MCF 10A (cell line): ENCODE measurements at regions not wholly inside any gene's neighbourhood (a gene's known extent, or its start where the extent isn't known, plus 50 kb on each side); places are given as distances from the start of the nearest gene placed in this dataset.

Experiments
- BruUV-seq: library from RNA; stranded (reverse); fragments of 400-500 nt; replicated peaks from 2 replicates; lab custom pipeline; 2021; lab: Mats Ljungman, UMichigan
- CTCF ChIA-PET: fragments of 300-600 bp; sonication (Branson Sonifier 250); formaldehyde crosslinking; extraction: SDS; loops from one replicate; lab custom pipeline; 2021; ENCODE audit warnings: antibody characterized with exemption, inconsistent platforms; lab: Yijun Ruan, JAX
- POLR2A ChIA-PET: fragments of 300-600, 350-650 bp; sonication (Branson Sonifier 250); formaldehyde crosslinking; extraction: SDS; loops from one replicate; lab custom pipeline; 2020; ENCODE audit warnings: antibody characterized with exemption, inconsistent platforms; lab: Yijun Ruan, JAX
- DNase-seq: peaks from one replicate; pipeline ENCODE4 v3.0.0-alpha.2; 2018; ENCODE audit not compliant: unreplicated experiment
- H3K27ac Mint-ChIP-seq: one replicate; pipeline ENCODE4 v1.8.0; 2022; ENCODE audit warnings: mild to moderate bottlenecking, low read depth, mixed read lengths; ENCODE audit not compliant: unreplicated experiment
- H3K27me3 Mint-ChIP-seq: one replicate; pipeline ENCODE4 v1.8.0; 2022; ENCODE audit warnings: mixed read lengths; ENCODE audit not compliant: insufficient read depth, unreplicated experiment
- H3K36me3 Mint-ChIP-seq: one replicate; pipeline ENCODE4 v1.8.0; 2022; ENCODE audit warnings: mild to moderate bottlenecking, moderate library complexity, mixed read lengths; ENCODE audit not compliant: insufficient read depth, unreplicated experiment
- H3K4me1 Mint-ChIP-seq: one replicate; pipeline ENCODE4 v1.8.0; 2022; ENCODE audit warnings: mixed read lengths; ENCODE audit not compliant: insufficient read depth, unreplicated experiment
- H3K4me3 Mint-ChIP-seq: one replicate; pipeline ENCODE4 v1.8.0; 2022; ENCODE audit warnings: mild to moderate bottlenecking, moderate library complexity, mixed read lengths; ENCODE audit not compliant: unreplicated experiment
- H3K9me3 Mint-ChIP-seq: one replicate; pipeline ENCODE4 v1.8.0; 2022; ENCODE audit warnings: mixed read lengths; ENCODE audit not compliant: unreplicated experiment
- intact Hi-C: fragments of 100-400 bp; cut with micrococcal nuclease; formaldehyde crosslinking; loops from 2 replicates; pipeline ENCODE4 v1.14.1; 2022
- TF ChIP-seq, protein P1 (sequence below): fragments of 200-600 bp; IDR thresholded peaks from one replicate; pipeline ENCODE4 v1.8.0; 2022; ENCODE audit warnings: antibody characterized with exemption, mild to moderate bottlenecking; ENCODE audit not compliant: unreplicated experiment

DNA sequence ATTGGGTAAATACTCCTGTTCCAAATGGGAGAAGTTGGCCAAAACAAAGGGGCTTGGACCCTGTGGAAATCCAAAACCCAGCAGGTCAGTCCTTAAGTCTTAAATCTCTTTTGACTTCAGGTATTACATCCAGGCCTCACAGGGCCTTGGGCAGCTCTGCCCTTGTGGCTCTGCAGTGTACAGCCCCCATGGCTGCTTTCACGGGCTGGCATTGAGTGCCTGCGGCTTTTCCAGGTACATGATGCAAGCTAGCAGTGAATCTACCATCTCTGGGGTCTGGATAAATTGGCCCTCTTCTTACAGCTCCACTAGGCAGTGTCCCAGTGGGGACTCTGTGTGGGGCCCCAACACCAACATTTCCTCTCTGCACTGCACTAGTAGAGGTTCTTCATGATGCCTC is 308.5 kb upstream of the ARRDC3 start:
- Mint-ChIP-seq H3K36me3 (no peaks in the 10 kb centered on the region), H3K9me3 (peaks cover 10% of the 10 kb centered on the region), H3K4me1 (no peaks in the 10 kb centered on the region), H3K4me3 (no peak overlapping the region), H3K27ac (no peak overlapping the region), H3K27me3 (peaks cover 9% of the 10 kb centered on the region)
- no peak for DNase-seq
- POLR2A ChIA-PET, result interaction anchor here (0.7 kb wide), 1 partner anchor 47 kb away, joined by 3 read pairs; no protein-coding TSS in a partner anchor
- CTCF ChIA-PET, result no interaction called here
- TF ChIP-seq, protein P1, sequence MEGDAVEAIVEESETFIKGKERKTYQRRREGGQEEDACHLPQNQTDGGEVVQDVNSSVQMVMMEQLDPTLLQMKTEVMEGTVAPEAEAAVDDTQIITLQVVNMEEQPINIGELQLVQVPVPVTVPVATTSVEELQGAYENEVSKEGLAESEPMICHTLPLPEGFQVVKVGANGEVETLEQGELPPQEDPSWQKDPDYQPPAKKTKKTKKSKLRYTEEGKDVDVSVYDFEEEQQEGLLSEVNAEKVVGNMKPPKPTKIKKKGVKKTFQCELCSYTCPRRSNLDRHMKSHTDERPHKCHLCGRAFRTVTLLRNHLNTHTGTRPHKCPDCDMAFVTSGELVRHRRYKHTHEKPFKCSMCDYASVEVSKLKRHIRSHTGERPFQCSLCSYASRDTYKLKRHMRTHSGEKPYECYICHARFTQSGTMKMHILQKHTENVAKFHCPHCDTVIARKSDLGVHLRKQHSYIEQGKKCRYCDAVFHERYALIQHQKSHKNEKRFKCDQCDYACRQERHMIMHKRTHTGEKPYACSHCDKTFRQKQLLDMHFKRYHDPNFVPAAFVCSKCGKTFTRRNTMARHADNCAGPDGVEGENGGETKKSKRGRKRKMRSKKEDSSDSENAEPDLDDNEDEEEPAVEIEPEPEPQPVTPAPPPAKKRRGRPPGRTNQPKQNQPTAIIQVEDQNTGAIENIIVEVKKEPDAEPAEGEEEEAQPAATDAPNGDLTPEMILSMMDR, result no peak
- BruUV-seq, result no TSS peak
- intact Hi-C loops, result no loop called here

DNA sequence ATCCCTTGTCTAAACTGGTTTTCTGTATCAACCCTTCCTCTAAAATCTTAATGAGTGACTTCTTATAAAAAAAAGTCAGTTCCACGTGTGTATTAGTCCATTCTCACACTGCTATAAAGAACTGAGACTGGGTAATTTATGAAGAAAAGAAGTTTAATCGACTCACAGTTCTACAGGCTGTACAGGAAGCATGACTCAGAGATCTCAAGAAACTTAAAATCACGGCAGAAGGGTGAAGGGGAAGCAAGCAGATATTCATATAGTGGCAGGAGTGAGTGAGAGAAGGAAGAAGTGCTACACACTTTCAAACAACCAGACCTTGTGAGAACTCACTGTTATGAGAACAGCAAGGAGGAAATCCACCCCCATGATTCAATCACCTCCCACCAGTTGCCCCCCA is 307.8 kb upstream of the ARRDC3 start:
- TF ChIP-seq, protein P1, result no peak
- ChIA-PET POLR2A (interaction anchor here (0.7 kb wide), 1 partner anchor 46 kb away, joined by 3 read pairs; no protein-coding TSS in a partner anchor), CTCF (no interaction called here)
- H3K4me3 Mint-ChIP-seq, result no peak overlapping the region
- no peaks in the 10 kb centered on the region for H3K36me3 Mint-ChIP-seq
- no peaks in the 10 kb centered on the region for H3K4me1 Mint-ChIP-seq
- peaks cover 10% of the 10 kb centered on the region for H3K9me3 Mint-ChIP-seq
- no peak overlapping the region for H3K27ac Mint-ChIP-seq
- DNase-seq, result peak; percentile 5
- intact Hi-C loops, result no loop called here
- peaks cover 15% of the 10 kb centered on the region for H3K27me3 Mint-ChIP-seq
- BruUV-seq, result no TSS peak

DNA sequence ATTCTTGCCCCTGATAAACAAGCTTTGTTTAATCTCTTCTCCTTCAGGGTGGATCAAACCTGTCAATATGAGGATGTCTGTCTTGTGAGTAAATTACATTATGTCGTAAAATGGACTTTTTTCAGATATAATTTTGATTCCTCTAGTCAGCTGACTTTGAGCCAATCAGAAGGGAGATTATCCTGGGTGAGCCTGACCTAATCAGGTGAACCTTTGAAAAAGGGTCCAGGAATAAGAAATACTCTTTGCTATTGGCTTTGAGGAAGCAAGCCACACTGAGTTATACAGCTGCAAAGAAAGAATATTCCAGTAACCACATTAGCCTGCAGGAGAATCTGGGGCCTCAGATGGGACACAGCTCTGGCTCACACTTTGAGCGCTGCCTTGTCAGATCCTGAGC is 304.3 kb upstream of the ARRDC3 start:
- CTCF ChIA-PET, result interaction anchor here (0.6 kb wide), 1 partner anchor 19 kb away, joined by 3 read pairs; no protein-coding TSS in a partner anchor
- intact Hi-C loops, result no loop called here
- Mint-ChIP-seq H3K9me3 (peaks cover 3% of the 10 kb centered on the region), H3K4me3 (no peak overlapping the region), H3K27me3 (peaks cover 43% of the 10 kb centered on the region), H3K36me3 (no peaks in the 10 kb centered on the region), H3K4me1 (no peaks in the 10 kb centered on the region), H3K27ac (no peak overlapping the region)
- POLR2A ChIA-PET, result no interaction called here
- DNase-seq, result no peak
- TF ChIP-seq, protein P1, result no peak
- BruUV-seq, result no TSS peak

DNA sequence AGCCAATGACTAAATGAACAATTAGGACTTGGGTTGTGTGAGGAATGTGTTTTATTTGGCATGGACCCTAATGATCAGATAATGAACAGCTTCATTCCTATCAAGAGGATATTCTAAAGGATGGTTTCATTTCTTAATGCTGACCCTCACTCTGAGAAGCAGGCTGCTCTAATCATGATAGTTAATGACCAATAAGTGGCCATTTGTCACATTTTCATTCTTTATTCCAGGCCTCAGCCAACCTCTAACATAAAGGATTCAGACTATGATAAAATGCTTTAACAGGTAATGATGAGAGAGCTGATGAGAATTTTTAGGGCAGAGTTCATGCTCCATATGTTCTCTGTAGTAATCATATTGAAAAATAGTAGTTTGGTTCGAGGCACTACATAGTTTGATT is 301.5 kb upstream of the ARRDC3 start:
- Mint-ChIP-seq H3K4me1 (no peaks in the 10 kb centered on the region), H3K36me3 (no peaks in the 10 kb centered on the region), H3K9me3 (no peaks in the 10 kb centered on the region), H3K27me3 (peaks cover 53% of the 10 kb centered on the region), H3K4me3 (no peak overlapping the region), H3K27ac (no peak overlapping the region)
- CTCF ChIA-PET, result no interaction called here
- no TSS peak for BruUV-seq
- intact Hi-C loops, result loop anchor here (5.0 kb wide), 1 partner anchor 43 kb away; no protein-coding TSS in a partner anchor
- DNase-seq, result no peak
- POLR2A ChIA-PET, result no interaction called here
- TF ChIP-seq, protein P1, result no peak
